LNCaP clone FGC (cell line): ENCODE measurements at regions not wholly inside any gene's neighbourhood (a gene's known extent, or its start where the extent isn't known, plus 50 kb on each side); places are given as distances from the start of the nearest gene placed in this dataset.

Source experiments
- DNase-seq: peaks from one replicate; pipeline ENCODE4 v3.0.0-alpha.2; 2011; ENCODE audit warnings: low read depth
- H3K4me3 ChIP-seq: 2 replicates; pipeline ENCODE4 v1.5.1; 2011; ENCODE audit warnings: mild to moderate bottlenecking, low read depth, low read length, control low read depth
- CTCF ChIP-seq: IDR thresholded peaks from 2 replicates; pipeline ENCODE4 v1.5.1; 2012; ENCODE audit warnings: mild to moderate bottlenecking; ENCODE audit not compliant: control insufficient read depth, insufficient read depth; ENCODE audit errors: extremely low read depth

GRCh38 chr3:72238010-72238691, 453.2 kb upstream of the PROK2 start:
- TF ChIP-seq CTCF = no peak
- no peak overlapping the region for H3K4me3 ChIP-seq

DNA sequence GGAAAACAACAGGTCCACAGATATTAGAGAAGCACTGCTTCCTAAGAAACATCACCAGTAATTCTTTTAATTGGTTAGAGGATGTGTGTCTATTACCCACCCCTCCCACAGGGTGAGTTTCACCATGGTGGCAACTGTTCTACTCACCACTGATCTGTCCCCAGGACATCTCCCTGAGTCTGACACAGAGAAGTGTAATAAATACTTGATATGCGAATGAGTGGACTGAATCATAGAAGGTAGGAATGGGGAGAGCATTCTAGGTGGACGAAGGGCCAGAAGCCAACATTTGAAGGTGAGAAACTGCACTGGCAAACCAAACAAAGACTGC, 452.7 kb upstream of the PROK2 start:
- no peak overlapping the region for H3K4me3 ChIP-seq
- TF ChIP-seq CTCF = no peak
- no peak for DNase-seq

More at GRCh38 chr3:72238010-72238691, 453.2 kb upstream of the PROK2 start:
- no peak for DNase-seq

DNA sequence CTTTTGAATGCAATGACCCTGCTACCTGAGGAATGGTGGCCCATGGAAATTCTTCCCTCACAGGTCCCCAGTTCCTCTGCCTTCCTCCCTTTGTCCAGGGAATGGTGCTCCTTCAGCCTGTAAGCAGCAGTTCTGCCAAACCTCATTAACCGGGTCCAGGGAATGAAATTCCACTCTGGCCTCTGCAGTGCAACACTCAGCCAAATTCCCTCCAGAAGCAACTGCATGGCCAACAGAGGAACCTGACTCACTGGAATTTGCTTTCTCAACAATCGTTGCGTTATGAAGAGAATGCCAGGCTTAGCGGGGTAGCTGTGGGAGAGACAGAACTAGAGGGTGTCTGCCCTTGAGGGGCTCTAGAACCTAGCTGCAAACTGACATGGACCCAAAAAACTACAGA, 449.4 kb upstream of the PROK2 start:
- TF ChIP-seq CTCF = no peak
- DNase-seq = no peak
- no peak overlapping the region for H3K4me3 ChIP-seq

- H3K4me3 ChIP-seq = no peak overlapping the region
- TF ChIP-seq CTCF = no peak
- DNase-seq = no peak
These were observed 448.6 kb upstream of the PROK2 start for GRCh38 chr3:72233571-72233970.

GRCh38 chr3:72232777-72233176, 447.8 kb upstream of the PROK2 start:
- TF ChIP-seq CTCF = no peak
- H3K4me3 ChIP-seq = no peak overlapping the region
- no peak for DNase-seq

GRCh38 chr3:72232331-72232730, 447.4 kb upstream of the PROK2 start:
- no peak overlapping the region for H3K4me3 ChIP-seq
- TF ChIP-seq CTCF = no peak
- no peak for DNase-seq
